HUES48 (cell line): ENCODE measurements at regions not wholly inside any gene's neighbourhood (a gene's known extent, or its start where the extent isn't known, plus 50 kb on each side); places are given as distances from the start of the nearest gene placed in this dataset.
A peak's percentile ranks its signal among the peaks of the same experiment; 100 is the strongest.
"Not testable (repeated sequence)": the region's sequence is repeated elsewhere in the genome, so short reads cannot be mapped to it uniquely, and the experiment has no call there.

ENCODE experiments used
- H3K27ac ChIP-seq: one replicate; pipeline ENCODE4 v1.7.0; 2013; ENCODE audit warnings: low read depth, low read length, inconsistent platforms
- H3K27me3 ChIP-seq: 2 replicates; pipeline ENCODE4 v1.6.1; 2013; ENCODE audit warnings: mild to moderate bottlenecking, low read length; ENCODE audit not compliant: control insufficient read depth, insufficient read depth
- H3K36me3 ChIP-seq: 2 replicates; pipeline ENCODE4 v1.6.1; 2013; ENCODE audit warnings: low read length; ENCODE audit not compliant: control insufficient read depth, insufficient read depth
- H3K4me1 ChIP-seq: 2 replicates; pipeline ENCODE4 v1.6.1; 2013; ENCODE audit warnings: mild to moderate bottlenecking, low read length; ENCODE audit not compliant: control insufficient read depth, insufficient read depth
- H3K4me3 ChIP-seq: 2 replicates; pipeline ENCODE4 v1.5.1; 2013; ENCODE audit warnings: mild to moderate bottlenecking, low read depth, low read length
- H3K9ac ChIP-seq: 2 replicates; pipeline ENCODE4 v1.6.1; 2013; ENCODE audit warnings: mild to moderate bottlenecking, low read depth, low read length, moderate library complexity
- H3K9me3 ChIP-seq: 2 replicates; pipeline ENCODE4 v1.6.1; 2013; ENCODE audit warnings: low read length; ENCODE audit not compliant: control insufficient read depth, insufficient read depth

DNA sequence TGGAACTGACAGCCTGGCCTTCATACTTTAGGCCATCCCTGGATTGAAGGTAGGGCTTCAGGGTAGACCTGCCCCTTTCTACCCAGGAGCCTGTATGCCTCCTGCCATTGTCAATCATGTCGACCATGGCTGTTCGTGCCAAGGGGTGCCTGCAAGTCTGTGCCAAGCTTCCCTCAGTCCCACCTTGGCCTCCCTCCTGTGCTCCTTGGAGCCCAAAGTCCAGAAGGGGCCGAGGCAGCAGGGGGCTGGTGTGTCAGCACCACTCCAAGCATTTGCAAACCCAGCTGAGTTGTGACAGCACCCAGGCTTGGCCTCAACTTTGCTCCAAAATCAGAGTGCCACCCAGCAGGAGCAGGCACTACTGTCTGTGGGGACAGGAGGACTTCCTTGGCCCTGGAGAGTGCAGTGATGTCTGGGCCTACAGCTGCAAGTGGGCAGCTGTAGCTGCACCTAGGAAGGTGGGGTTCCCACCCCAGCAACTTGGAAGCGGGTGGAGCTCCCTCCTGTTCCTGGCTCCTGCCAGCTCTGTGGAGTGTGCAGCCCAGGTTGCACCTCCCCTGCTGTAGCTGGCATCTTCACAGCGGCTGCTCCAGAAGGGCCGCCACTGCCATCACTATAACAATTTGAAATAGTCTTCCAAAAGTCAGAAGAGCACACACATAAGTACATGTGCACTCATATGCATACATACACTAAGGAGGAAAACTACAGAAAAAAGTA lies 1719.3 kb downstream of the HACE1 start:
- Histone ChIP-seq H3K9me3 (no peaks in the 10 kb centered on the region), H3K27ac (no peak overlapping the region), H3K4me1 (no peaks in the 10 kb centered on the region), H3K27me3 (no peaks in the 10 kb centered on the region), H3K9ac (no peak overlapping the region), H3K4me3 (no peak overlapping the region), H3K36me3 (no peaks in the 10 kb centered on the region)

DNA sequence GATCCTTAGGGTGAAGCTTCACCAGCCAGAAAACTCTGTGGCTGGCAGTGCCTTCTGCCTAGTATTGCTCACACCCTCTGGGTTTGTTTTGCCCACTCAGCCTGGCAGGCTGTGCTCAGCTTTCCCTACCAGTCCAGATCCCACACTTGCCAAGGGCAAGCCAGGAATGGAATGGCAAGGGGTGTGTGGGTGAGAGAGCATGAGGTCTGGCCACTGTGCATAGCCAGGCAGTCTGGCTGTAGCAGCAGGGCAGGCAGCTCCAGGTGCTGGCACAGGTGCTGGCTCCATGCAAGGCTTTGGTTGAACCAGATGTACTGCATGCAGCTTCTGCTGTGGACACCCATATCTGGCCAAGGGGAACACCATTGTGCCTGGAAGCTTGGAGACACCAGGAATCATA lies 1720.3 kb downstream of the HACE1 start:
- Histone ChIP-seq H3K4me3 (no peak overlapping the region), H3K36me3 (no peaks in the 10 kb centered on the region), H3K27me3 (no peaks in the 10 kb centered on the region), H3K4me1 (no peaks in the 10 kb centered on the region), H3K27ac (no peak overlapping the region), H3K9me3 (no peaks in the 10 kb centered on the region), H3K9ac (no peak overlapping the region)

DNA sequence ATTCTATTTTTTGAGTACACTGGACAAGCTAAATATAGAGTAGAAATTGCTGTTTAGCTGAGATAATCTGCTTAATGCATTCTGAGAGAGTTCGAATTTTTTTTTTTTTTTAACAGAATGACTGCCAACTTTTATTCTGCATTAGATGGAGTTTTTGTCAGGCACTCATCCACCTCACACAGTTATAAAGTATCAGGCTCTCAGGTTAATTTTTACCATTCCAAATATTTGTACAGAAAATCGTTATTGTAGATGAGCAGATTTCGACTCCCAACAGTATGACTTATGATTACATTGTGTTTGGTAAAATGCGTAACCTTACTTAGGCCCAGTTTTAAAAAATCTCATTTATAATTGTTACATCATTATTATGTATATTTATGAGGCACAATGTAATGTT lies 1731.0 kb downstream of the GRIK2 start:
- H3K27me3 ChIP-seq = no peaks in the 10 kb centered on the region
- H3K36me3 ChIP-seq = no peaks in the 10 kb centered on the region
- H3K4me3 ChIP-seq = no peak overlapping the region

DNA sequence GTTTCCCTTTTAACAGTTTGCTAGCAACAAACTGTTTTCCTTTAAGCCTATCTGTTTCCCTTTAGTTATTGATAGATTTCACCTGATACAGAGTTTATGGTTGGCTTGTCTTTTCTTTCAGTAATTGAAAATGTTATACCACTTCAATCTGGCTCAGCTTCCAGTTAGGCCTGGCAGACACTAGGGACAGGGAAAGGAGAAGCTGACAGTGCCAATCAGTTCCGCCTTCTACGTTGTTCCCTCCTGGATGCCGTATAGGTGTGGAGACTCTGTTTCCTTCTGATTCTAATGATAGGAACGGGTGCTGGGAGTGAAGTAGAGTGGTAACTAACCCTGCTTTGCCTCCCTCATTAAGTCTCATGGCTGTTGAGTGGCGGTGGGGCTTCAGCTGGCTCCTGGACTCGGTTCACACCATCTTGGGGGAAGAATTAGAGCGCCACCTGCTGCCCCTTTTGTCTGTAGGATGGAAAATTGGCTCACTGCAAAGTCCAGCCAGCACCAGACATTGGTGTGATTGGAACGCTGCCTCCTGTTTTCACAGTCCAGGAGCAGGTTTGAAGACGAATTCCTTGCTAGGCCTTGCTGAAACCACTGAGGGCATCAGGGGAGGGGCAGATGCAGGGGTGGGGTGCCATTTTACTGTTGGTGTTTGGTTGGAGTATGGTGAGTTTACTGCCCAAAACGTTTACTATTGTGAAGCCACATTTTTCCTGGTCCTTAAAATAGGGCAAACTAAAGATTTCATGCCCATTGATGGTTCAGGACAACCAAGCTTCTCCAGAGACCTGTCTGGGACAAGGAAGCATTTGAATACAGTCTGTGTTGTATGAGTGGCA lies 1729.5 kb downstream of the GRIK2 start:
- H3K9me3 ChIP-seq = no peaks in the 10 kb centered on the region
- H3K4me3 ChIP-seq = no peak overlapping the region
- H3K4me1 ChIP-seq = no peaks in the 10 kb centered on the region
- no peak overlapping the region for H3K27ac ChIP-seq
- H3K36me3 ChIP-seq = no peaks in the 10 kb centered on the region
- no peak overlapping the region for H3K9ac ChIP-seq
- no peaks in the 10 kb centered on the region for H3K27me3 ChIP-seq

More for the DNA sequence above, 1731.0 kb downstream of the GRIK2 start:
- Histone ChIP-seq H3K9ac (no peak overlapping the region), H3K4me1 (no peaks in the 10 kb centered on the region), H3K9me3 (no peaks in the 10 kb centered on the region), H3K27ac (no peak overlapping the region)

DNA sequence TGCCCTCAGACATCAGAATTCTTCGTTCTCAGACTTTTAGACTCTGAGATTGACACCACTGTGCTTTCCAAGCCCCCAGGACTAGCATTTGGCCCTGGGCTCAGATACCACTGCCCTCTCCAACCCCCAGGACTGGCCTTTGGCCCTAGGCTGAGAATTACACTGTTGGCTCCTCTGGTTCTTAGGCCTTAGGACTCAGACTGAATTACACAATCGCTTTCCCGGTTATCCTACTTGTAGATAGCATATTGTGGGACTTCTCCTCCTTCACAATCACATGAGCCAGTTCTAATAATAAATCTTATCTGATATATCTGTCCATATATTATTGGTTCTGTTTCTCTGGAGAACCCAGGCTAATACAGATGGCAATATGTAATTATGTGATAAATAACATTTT lies 1725.5 kb downstream of the GRIK2 start:
- no peak overlapping the region for H3K9ac ChIP-seq
- H3K4me3 ChIP-seq = no peak overlapping the region

DNA sequence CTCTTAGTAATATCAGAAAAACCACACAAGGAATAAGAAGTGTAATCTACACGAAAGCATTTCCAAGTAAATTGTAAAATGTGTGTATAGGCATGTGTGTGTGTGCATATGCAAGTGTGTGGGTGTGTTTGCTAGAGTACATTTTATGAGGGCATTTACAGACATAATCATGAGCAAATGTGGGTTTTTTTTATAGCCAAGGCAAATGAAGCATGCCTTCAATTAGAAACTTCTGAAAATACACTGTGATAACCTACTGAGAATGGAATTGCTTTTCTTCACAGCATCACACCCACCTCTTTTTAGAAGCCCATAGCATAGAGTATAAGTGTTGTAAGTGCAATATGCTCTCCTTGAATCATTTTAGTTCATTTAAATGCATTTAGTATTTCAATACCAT lies 1721.1 kb downstream of the GRIK2 start:
- Histone ChIP-seq H3K9me3 (no peaks in the 10 kb centered on the region), H3K4me1 (no peaks in the 10 kb centered on the region), H3K4me3 (no peak overlapping the region), H3K36me3 (no peaks in the 10 kb centered on the region), H3K9ac (no peak overlapping the region), H3K27me3 (no peaks in the 10 kb centered on the region), H3K27ac (no peak overlapping the region)

More for the DNA sequence above, 1725.5 kb downstream of the GRIK2 start:
- Histone ChIP-seq H3K27me3 (no peaks in the 10 kb centered on the region), H3K9me3 (no peaks in the 10 kb centered on the region), H3K4me1 (no peaks in the 10 kb centered on the region), H3K36me3 (no peaks in the 10 kb centered on the region), H3K27ac (no peak overlapping the region)

DNA sequence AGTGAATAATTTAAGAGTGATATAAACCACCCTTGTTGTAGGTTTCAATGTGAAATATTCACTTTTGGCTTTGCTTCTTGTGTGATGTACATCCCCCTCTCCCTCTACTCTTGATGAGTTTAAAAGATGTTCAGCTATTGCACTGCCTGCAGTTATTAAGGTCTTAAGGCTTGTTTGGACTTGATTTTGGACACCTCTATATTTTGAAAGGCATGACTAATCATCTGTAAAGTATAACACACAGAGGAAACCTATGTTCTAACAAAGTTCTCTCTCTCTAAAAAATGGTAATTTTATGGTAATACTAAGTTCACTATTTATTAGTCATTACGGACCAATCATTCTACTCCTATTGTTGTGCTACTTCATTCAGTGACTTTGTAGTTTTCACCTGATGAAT lies 1719.9 kb downstream of the GRIK2 start:
- Histone ChIP-seq H3K4me1 (no peaks in the 10 kb centered on the region), H3K9me3 (no peaks in the 10 kb centered on the region), H3K9ac (no peak overlapping the region), H3K36me3 (no peaks in the 10 kb centered on the region), H3K4me3 (no peak overlapping the region), H3K27ac (no peak overlapping the region), H3K27me3 (no peaks in the 10 kb centered on the region)

DNA sequence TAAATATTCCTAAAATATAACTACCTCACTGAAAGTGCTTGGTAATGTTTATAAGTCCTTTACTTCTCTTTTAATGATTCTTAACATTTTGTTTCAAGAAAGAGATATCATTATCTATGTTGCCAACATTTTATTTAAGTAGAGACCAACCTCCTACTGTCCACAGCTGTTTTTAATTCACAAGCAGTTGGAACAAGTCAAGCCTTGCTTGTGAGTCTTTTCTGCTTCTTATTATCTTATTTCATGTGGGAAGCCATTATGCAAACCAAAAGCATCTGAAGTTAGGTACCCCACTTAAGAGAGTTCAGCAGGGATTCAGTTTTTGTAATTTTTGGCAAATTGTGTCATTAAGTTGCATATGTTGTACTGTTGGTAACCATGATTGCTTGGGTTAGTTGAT lies 1714.5 kb downstream of the GRIK2 start:
- no peaks in the 10 kb centered on the region for H3K9me3 ChIP-seq
- no peak overlapping the region for H3K9ac ChIP-seq
- no peaks in the 10 kb centered on the region for H3K36me3 ChIP-seq
- H3K27ac ChIP-seq = no peak overlapping the region
- H3K4me1 ChIP-seq = peaks cover 14% of the 10 kb centered on the region
- no peaks in the 10 kb centered on the region for H3K27me3 ChIP-seq
- H3K4me3 ChIP-seq = no peak overlapping the region

DNA sequence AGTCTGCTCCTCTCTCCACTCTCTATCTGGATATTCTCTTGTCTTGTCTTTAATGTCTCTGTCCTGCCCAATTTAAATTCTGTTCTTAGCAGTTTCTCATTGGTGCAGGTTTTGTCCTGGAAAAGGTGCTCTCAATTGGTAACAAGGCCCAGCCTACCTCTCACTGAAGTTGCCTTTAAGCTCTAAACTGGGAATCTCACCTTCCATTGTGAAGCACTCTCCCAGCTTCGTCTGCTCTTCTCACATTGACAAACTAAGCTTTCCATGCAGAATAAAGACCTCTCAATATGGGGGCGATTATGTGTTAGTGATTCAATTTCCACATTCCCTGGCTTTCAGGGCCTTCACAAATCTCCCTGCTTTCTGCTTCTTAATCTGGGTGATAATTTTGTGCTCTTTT lies 1712.2 kb downstream of the GRIK2 start:
- Histone ChIP-seq H3K36me3 (no peaks in the 10 kb centered on the region), H3K4me3 (no peak overlapping the region), H3K27ac (peak overlapping the region; percentile 50), H3K27me3 (no peaks in the 10 kb centered on the region), H3K9me3 (no peaks in the 10 kb centered on the region), H3K9ac (no peak overlapping the region), H3K4me1 (peaks cover 14% of the 10 kb centered on the region)

DNA sequence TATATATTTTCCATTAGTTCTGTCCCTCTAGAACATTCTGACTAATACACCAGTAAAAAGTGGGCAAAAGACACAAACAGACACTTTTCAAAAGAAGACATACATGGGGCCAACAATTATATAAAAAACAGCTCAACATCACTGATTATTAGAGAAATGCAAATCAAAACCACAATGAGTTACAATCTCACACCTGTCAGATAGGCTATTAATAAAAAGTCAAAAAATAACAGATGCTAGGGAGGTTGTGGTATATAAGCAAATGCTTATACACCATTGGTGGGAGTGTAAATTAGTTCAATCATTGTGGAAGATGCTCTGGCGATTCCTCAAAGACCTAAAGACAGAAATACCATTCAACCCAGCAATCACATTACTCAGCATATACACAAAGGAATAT lies 1707.8 kb downstream of the GRIK2 start:
- Histone ChIP-seq H3K9ac (no peak overlapping the region), H3K4me3 (no peak overlapping the region), H3K36me3 (no peaks in the 10 kb centered on the region), H3K27me3 (no peaks in the 10 kb centered on the region), H3K27ac (no peak overlapping the region), H3K4me1 (peaks cover 9% of the 10 kb centered on the region), H3K9me3 (no peaks in the 10 kb centered on the region)

DNA sequence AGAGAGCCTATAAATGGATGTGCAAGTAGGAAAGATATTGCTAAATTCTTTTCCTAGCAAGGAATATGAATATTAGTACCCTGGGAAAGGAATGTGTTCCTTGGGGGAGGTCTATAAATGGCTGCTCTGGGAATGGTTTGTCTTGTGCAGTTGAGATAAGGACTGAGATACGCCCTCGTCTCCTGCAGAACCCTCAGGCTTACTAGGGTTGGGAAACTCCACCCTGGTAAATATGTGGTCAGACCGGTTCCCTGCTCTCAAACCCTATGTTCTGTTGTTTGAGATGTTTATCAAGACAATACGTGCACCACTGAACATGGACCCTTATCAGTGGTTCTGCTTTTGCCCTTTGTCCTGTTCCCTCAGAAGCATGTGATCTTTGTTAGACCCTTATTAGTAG lies 1698.9 kb downstream of the GRIK2 start:
- H3K27me3 ChIP-seq, H3K36me3 ChIP-seq, H3K4me1 ChIP-seq, H3K9me3 ChIP-seq, H3K27ac ChIP-seq, H3K9ac ChIP-seq, H3K4me3 ChIP-seq: not testable (repeated sequence)
